Stimulated activated naive CD4-positive, alpha-beta T cell (primary cell): ENCODE measurements at regions not wholly inside any gene's neighbourhood (a gene's known extent, or its start where the extent isn't known, plus 50 kb on each side); places are given as distances from the start of the nearest gene placed in this dataset.

Experiments
- DNase-seq, 6 experiments: peaks; one replicate each; lab custom pipeline; 2025; lab: John Stamatoyannopoulos, UW

GRCh38 chr18:42401131-42401673 is 446.2 kb downstream of the PIK3C3 start:
- no peak for DNase-seq

GRCh38 chr18:42404151-42404550 is 449.1 kb downstream of the PIK3C3 start:
- no peak for DNase-seq

- no peak for DNase-seq
Observed at GRCh38 chr18:42409005-42409404, 454.0 kb downstream of the PIK3C3 start.

GRCh38 chr18:42412281-42412680 is 457.2 kb downstream of the PIK3C3 start:
- no peak for DNase-seq

GRCh38 chr18:42412896-42413295 is 457.9 kb downstream of the PIK3C3 start:
- no peak for DNase-seq

- no peak for DNase-seq
Observed at GRCh38 chr18:42413870-42414269, 458.8 kb downstream of the PIK3C3 start.

GRCh38 chr18:42414756-42415454 is 459.9 kb downstream of the PIK3C3 start:
- DNase-seq, result no peak

GRCh38 chr18:42417189-42417588 is 462.2 kb downstream of the PIK3C3 start:
- no peak for DNase-seq

- no peak for DNase-seq
Observed at GRCh38 chr18:42418121-42418520, 463.1 kb downstream of the PIK3C3 start.

GRCh38 chr18:42425025-42425424 is 470.0 kb downstream of the PIK3C3 start:
- no peak for DNase-seq

GRCh38 chr18:42426496-42427015 is 471.5 kb downstream of the PIK3C3 start:
- no peak for DNase-seq

GRCh38 chr18:42429196-42429595 is 474.2 kb downstream of the PIK3C3 start:
- no peak for DNase-seq

- no peak for DNase-seq
Observed at GRCh38 chr18:42436222-42436765, 481.3 kb downstream of the PIK3C3 start.

GRCh38 chr18:42437001-42437400 is 482.0 kb downstream of the PIK3C3 start:
- DNase-seq, result no peak

GRCh38 chr18:42437646-42438045 is 482.6 kb downstream of the PIK3C3 start:
- no peak for DNase-seq

GRCh38 chr18:42442656-42443055 is 487.6 kb downstream of the PIK3C3 start:
- DNase-seq, result no peak

GRCh38 chr18:42444349-42444748 is 489.3 kb downstream of the PIK3C3 start:
- DNase-seq, result no peak

- no peak for DNase-seq
Observed at GRCh38 chr18:42445359-42445758, 490.3 kb downstream of the PIK3C3 start.

GRCh38 chr18:42446195-42446594 is 491.2 kb downstream of the PIK3C3 start:
- no peak for DNase-seq

GRCh38 chr18:42447688-42448087 is 492.7 kb downstream of the PIK3C3 start:
- DNase-seq, result no peak

- DNase-seq, result no peak
Observed at GRCh38 chr18:42458226-42458625, 503.2 kb downstream of the PIK3C3 start.

GRCh38 chr18:42459873-42460272 is 504.8 kb downstream of the PIK3C3 start:
- DNase-seq, result no peak

GRCh38 chr18:42471885-42472284 is 516.9 kb downstream of the PIK3C3 start:
- DNase-seq, result no peak

GRCh38 chr18:42473611-42474010 is 518.6 kb downstream of the PIK3C3 start:
- DNase-seq, result no peak
